Erythroblast (primary cell): ENCODE measurements at regions not wholly inside any gene's neighbourhood (a gene's known extent, or its start where the extent isn't known, plus 50 kb on each side); places are given as distances from the start of the nearest gene placed in this dataset.
A peak's percentile ranks its signal among the peaks of the same experiment; 100 is the strongest.

Experiments used
- DNase-seq, 2 experiments: peaks; one replicate each; lab custom pipeline; 2025; lab: John Stamatoyannopoulos, UW
- GATA1 ChIP-seq: IDR thresholded peaks from 2 replicates; pipeline ENCODE4 v1.6.1; 2011; ENCODE audit warnings: low read depth, mild to moderate bottlenecking, control low read depth, low read length, moderate library complexity
- POLR2A ChIP-seq: IDR thresholded peaks from 2 replicates; pipeline ENCODE4 v1.6.1; 2011; ENCODE audit warnings: mild to moderate bottlenecking, low read length

DNA sequence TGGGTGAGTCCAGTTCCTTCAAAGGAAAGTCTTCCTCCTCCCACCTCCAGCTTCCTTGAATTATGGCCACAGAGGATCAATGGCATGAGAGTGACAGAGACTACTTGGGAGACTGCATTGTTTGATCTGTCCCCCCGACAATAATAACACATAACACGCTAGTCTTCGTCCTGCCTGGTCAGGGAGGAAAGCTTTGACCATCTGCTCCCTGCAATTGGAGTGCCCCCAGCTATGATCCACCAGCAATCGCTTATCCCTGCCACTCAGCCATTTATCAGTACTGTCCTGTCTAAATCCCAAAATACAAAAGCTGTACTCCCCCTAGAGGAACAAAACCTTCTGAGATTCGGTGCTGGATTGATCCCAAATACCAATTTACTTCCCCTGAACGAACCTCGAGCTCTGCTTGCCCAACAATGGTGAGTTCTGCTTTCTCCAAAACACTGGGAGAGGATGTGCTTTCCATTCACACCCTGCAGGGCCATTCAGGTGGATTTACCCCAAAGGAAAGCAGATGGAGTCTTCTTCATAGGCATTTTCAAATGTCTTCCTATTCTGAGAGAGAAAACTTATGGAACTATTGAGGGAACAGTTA is 466.7 kb downstream of the TSHZ3 start:
- TF ChIP-seq GATA1, result no peak
- no peak for TF ChIP-seq POLR2A
- no peak for DNase-seq

DNA sequence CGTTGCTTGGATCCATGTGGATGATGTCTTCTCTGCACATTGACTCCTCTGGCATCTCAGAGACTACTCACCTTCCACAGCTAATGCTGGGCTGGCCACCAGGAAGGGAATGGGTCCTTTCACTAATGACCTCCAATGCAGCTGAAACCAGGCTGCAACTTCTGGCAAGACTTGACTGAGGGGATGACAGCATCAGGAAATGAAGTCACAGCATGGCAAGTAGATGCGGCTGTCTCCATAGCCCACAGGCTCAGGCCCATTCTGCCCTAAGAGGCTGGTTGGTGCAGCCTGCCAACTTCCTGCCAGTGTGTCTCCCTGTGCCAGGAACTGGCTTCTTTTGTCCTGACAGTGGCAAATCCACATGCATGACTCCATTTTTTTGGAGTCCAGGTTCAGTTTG is 467.3 kb downstream of the TSHZ3 start:
- TF ChIP-seq GATA1 (no peak), POLR2A (no peak)
- DNase-seq, result no peak

DNA sequence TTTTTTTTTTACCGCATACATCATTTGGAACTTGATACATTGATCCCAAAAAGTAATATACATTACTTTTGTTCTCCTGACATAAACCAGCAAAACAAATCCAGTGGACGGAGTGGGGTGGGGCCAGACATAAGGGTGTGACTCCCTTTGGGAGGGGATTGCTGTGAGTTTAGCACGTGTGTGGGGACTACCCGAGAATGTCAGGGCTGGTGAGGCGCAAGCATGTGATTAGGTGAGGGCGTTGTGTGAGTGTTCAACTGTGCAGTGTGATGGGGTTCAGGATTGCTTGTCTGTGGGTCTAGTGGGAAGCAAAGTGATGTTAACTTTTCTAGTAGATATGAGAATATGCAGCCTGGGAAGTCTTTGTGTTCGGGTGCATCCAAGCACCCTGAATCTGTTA is 468.0 kb downstream of the TSHZ3 start:
- TF ChIP-seq GATA1, result no peak
- TF ChIP-seq POLR2A, result no peak
- DNase-seq, result no peak

DNA sequence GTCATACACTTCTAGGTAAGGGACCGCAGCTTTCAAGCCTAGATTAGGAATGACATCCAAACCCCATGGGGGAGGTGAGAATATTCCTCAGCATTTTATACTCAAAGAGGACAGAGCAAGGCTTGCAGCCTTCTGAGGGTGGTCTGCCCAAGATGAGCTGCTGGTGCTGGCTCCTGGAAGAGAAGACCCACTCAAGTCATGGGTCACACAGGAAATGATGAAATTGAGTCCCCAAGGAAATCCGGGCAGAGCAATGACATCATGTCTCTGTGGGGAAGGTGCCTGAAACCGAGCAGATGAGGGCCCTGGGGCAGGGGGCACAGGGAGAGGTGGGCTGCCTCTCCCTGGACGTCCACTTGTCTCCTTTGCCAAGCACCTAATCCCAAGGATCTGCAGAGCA is 468.7 kb downstream of the TSHZ3 start:
- TF ChIP-seq POLR2A, result no peak
- TF ChIP-seq GATA1, result no peak
- DNase-seq, result no peak

DNA sequence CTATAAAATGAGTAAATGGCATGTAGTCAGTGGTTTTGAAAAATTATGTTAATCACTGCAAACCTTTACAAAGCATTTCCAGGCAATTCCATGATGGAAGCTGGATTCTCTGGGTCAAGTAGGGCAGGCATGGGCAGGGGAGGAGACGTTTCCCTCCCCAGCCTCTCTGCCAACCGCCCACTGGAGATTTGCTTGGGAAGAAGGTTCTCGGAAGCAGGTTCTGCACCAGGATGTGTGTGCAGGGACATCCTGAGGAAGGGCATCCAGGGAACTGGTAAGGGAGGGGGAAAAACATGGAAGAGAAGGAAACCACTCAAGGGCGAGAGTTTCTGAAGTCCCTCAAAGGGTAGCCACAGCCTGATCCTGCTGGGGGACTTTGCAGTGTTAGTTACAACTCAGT is 469.1 kb downstream of the TSHZ3 start:
- no peak for DNase-seq
- TF ChIP-seq POLR2A (no peak), GATA1 (no peak)

DNA sequence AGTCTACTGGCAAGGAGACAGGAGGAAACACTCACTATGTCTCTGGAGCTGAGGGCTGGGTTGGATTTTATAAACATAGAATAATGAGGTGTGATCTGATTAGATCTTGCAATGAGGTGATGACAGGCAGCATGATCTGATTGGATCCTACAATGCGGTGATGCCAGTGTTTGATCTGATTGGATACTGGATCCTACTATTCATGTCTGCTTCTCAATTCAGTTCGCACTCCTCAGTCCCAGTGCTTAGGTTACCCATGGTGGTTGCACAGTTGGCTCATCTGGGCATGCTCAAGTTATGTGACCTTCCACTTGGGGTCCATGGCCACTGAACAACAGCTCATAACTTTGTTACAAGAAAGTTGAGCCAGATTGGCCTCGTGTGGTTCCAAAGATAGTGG is 469.5 kb downstream of the TSHZ3 start:
- no peak for TF ChIP-seq GATA1
- no peak for DNase-seq

DNA sequence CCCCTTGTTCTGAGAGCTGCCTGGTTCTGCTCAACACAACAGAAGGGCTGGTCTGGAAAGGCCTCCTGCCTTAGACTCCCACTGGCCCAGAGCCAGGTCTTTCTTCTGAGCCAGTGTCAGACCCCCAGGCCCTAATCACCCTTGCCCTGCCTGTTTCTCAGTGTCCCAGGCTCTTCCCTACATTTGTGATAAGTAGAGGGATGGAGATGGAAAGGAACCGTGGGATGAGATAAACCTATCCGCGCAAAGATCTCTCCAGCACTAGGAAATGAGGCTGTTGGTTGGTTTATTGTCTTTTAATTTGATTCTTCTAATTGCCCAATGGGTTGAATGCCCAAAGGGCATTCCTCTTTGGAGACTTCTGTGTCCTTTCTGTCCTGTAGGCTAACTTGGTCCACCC is 470.0 kb downstream of the TSHZ3 start:
- no peak for DNase-seq
- no peak for TF ChIP-seq POLR2A
- TF ChIP-seq GATA1, result no peak

DNA sequence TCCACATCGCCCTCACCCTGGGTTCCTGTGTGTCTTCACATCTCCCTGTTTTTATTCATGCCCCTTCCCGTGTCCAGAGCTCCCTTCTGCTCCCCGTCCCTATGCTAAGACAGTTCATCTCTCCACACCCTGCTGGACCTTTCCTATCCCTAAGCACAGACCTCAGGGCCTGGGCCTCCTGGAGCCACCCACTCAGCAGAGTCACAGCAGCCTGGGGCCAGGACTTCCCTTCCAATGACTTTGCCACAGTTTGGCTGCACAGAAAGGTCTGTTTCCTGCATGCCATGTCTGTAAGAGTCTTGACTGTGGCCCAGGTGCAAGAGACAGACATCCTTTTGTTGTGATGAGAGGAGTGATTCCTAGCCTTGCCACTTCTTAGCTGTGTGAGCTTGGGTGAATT is 470.7 kb downstream of the TSHZ3 start:
- no peak for DNase-seq
- no peak for TF ChIP-seq GATA1
- no peak for TF ChIP-seq POLR2A

DNA sequence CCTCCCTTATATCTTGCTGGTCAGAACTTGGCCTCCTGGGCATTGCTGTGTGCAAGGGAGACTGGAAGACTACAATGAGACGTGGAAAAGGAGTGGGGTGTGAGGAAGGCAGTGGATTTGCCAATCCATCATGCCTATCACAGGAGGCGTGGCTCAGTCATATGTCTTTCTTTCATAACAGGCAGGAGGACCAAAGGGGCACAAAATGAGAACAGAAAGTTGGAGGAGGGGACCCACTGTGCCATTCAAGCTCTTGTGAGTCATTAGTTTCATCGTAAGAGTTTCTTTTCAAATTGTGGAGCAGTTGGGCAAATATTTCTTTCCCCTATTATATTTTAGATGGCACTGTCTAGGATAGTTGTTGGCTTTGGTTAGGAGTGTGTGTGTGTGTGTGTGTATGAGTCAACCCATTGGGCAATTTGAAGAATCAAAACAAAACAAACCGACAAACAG is 471.5 kb downstream of the TSHZ3 start:
- no peak for TF ChIP-seq POLR2A
- TF ChIP-seq GATA1, result no peak
- no peak for DNase-seq

DNA sequence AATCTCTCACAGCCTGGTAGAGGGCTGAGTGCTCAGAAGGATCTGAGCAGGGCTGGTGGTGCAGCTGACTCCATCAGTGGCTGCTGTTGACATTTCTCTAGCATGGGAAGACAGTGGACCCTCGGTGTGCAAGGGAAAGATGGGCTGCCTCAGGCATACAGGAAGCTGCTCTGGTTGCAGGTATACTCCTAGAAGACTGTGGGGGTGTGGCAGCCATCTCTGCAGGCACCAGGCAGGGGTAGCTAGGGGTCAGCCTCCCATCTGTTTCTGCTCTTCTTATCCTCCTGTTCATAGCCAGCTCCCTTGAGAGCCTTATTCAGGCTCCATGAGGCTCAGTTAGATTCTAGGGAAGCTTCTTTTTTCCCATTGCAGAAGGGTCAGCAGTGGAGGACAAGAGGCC is 475.5 kb downstream of the TSHZ3 start:
- TF ChIP-seq POLR2A, result no peak
- no peak for TF ChIP-seq GATA1
- DNase-seq, result no peak

DNA sequence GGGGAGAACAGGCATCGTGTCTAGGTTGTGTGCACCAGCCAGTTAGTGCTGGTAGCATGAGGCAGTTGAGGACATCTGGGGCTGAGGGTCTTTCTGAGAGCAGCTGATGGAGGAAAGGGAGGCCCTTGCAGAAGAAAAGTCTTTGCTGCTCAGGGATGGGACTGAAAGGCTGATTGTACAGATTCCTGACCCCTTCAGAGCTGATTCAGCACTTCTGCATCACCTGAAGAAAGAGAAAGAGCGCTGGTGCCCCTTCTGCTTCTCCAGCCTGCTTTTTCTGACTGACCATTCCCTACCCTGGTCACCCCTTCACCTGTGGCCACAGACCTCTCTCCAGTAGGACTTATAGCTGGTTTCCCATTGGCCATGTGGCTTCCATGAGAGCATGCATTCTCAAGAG is 476.2 kb downstream of the TSHZ3 start:
- no peak for TF ChIP-seq POLR2A
- no peak for TF ChIP-seq GATA1
- DNase-seq, result no peak

DNA sequence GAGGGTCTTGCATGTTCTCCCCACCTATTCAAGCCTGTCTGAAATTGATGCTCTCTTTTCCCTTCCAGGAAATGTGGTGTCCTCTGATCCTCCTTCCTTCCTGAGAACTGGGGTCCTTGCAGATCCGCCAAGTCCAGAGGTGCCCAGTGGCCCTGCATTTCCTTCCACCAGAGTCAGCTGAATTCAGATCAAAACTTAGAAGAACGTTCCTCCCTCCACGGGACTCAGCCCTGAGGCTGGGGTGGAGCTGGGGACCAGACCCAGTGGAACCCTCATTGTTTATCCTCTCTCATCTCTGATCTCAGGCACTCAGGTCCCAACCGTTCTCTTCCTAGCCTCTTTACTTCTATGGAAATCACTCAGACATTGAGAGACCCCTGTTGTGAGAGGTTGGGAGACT is 477.3 kb downstream of the TSHZ3 start:
- TF ChIP-seq POLR2A (no peak), GATA1 (no peak)
- DNase-seq, result no peak

DNA sequence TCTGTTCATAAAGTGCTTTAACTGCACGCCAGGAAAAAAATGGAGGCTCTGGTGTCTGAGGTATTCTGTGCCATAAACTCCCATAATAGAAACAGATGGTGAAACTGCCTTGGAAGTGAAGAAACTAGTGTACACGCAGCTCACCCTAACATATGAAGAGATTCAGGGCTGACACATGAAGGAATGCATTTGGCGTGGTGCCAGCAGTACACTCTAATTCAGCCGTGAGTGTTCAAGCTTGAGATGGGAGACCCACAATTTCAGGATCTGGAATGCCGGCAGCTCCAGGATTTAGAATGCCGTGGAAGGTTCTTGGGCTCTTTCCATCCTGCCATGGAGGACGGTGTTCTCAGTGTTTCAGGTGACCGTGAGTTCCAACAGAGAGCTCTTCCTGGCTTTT is 478.4 kb downstream of the TSHZ3 start:
- TF ChIP-seq GATA1, result no peak
- TF ChIP-seq POLR2A, result no peak
- DNase-seq, result peak in 1 of 2 experiments; percentile 0

DNA sequence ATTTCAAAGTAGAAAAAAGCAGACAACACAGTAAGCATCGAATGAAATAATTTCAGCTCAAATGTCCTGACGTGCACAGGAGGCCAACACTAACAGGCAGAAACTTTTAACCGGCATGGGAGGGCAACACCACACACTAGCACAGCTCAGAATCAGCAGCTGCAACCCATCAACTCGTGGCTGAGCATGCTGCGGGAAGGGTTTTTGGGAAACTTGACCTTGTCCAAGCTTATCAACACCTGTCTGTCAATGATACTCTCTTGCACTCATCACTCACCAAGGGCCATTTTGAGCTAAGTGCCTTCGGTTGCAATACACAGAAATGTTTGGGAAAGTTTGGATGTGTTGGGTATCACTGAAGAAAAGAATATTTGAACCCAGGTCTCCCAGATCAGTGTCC is 483.7 kb downstream of the TSHZ3 start:
- no peak for DNase-seq
- TF ChIP-seq POLR2A (no peak), GATA1 (no peak)

DNA sequence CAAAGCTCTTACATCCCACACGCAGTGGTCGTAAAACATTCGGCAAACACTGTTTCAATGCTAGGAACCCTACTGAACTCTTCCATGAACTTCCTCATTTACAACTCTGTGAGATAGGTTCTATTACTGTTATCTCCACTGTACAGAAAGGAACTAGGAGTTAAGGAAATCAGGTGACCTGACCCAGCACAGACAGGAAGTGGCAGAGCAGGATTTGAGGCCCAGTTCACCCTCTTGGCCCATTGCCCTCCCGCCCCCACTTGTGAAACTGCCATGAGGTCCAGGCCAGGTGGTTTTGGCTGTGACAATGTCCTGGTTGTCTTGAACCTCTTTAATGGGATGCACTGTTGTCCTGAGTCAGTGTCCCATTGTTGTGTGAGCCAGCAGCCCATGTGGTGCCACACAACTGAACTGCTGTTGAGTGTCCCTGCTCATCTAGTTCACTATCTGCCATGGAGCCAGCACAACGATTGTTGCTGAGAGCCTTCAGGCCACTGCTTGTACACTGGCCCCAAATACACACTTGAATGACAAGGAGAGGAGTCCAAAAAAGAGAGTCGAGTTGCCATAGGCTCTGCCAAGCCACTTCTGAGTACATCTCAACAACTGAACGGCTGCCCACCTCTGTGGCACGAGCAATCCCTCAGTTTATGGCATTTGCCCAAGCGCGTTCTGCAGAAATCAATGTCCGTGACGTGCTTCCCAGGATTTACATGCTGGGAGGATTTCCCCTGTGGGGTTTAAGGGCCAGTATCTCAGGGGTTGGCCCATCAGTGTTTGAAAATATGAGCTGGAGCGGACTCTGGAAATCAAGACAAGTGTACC is 484.6 kb downstream of the TSHZ3 start:
- DNase-seq, result no peak
- no peak for TF ChIP-seq POLR2A
- TF ChIP-seq GATA1, result no peak
